ENCODE measurements at regions not wholly inside any gene's neighbourhood (a gene's known extent, or its start where the extent isn't known, plus 50 kb on each side); places are given as distances from the start of the nearest gene placed in this dataset.

DNA sequence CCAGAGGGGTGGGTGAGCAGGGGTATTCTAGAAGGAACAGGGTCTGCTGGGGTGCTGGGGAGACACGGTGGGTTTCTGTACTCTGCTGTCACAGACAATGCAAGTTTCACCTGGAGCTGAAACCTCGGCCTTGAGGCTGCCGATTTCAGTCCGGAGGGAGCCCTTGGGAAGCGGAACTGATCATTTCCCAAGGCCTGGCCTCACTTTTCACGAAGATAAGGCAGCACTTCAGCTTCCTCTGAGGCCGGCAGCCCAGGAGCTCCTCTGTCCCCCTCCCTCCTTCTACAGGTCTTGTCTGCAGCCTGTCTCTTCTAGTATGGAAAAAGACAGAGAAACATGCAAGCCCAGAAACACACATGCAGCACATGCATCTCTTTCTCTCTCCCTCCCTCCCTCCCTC is 242.1 kb downstream of the CDC5L start:
- H3K4me1 ChIP-seq (ENCODE audit: low read depth, poor library complexity, severe bottlenecking): peaks cover 29% of the 10 kb centered on the region
- no peak overlapping the region for H3K4me3 ChIP-seq (IDR thresholded peaks at IDR 0.05; ENCODE audit: insufficient read depth, low read depth, low read length)
- no peaks in the 10 kb centered on the region for H3K36me3 ChIP-seq (ENCODE audit: insufficient read depth)
- no peak overlapping the region for H3K9ac ChIP-seq
- no peak overlapping the region for H2AFZ ChIP-seq (ENCODE audit: low read depth)
- no peak overlapping the region for H3K4me2 ChIP-seq
- H3K79me2 ChIP-seq (ENCODE audit: insufficient read depth, low read depth): no peaks in the 10 kb centered on the region
- H3K27me3 ChIP-seq (ENCODE audit: insufficient read depth, low read depth): no peaks in the 10 kb centered on the region
- no peaks in the 10 kb centered on the region for H4K20me1 ChIP-seq (ENCODE audit: insufficient read depth)
- TF ChIP-seq, protein P1, sequence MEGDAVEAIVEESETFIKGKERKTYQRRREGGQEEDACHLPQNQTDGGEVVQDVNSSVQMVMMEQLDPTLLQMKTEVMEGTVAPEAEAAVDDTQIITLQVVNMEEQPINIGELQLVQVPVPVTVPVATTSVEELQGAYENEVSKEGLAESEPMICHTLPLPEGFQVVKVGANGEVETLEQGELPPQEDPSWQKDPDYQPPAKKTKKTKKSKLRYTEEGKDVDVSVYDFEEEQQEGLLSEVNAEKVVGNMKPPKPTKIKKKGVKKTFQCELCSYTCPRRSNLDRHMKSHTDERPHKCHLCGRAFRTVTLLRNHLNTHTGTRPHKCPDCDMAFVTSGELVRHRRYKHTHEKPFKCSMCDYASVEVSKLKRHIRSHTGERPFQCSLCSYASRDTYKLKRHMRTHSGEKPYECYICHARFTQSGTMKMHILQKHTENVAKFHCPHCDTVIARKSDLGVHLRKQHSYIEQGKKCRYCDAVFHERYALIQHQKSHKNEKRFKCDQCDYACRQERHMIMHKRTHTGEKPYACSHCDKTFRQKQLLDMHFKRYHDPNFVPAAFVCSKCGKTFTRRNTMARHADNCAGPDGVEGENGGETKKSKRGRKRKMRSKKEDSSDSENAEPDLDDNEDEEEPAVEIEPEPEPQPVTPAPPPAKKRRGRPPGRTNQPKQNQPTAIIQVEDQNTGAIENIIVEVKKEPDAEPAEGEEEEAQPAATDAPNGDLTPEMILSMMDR (conservative IDR thresholded peaks at IDR 0.05; ENCODE audit: low read depth, low read length): no peak
- H3K27ac ChIP-seq: no peak overlapping the region

DNA sequence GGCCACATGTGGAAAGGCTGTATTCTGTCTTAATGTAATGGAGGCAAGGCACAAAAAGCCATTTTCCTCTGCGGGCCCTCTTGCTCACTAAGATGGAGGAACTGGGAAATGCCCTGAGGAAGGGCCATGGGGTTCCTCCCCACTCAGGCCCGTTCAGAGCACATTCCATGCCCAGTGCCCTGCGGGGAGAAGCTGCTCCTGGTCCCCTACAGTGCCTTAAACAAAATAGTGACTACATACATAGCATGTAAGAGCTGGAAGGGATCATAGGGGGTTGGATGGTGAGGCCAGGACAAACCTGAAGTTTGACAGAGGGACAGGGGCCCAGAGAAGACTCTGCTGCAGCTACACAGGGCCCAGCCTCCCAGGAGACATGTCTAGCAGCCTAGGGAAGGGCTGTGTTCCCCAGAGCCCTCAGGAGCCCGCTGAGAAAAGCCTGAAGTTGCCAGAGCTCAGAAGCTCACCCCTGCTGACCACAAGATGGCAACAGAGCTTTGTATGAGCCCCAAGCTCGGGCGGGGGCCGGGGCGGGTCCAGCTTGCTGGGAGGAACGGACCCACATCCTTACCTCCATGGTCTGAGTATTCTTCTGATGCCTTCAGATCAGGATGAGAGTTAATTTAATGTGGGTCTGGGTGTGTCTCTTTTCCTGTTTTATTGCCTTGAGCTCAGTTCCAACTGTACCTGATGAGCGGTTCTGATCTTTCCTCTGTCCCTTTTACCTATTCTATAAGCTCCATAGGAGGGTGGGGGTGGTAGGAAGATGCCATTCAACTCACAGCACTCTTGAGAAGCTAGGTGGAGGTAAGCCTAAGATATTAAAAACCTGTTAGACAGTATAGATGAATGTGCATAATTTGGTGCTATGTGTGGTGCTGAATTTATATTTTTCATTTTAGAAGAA is 242.9 kb downstream of the CDC5L start:
- no peak overlapping the region for H3K9ac ChIP-seq
- no peaks in the 10 kb centered on the region for H3K27me3 ChIP-seq (ENCODE audit: insufficient read depth, low read depth)
- H4K20me1 ChIP-seq (ENCODE audit: insufficient read depth): no peaks in the 10 kb centered on the region
- TF ChIP-seq, protein P1 (conservative IDR thresholded peaks at IDR 0.05; ENCODE audit: low read depth, low read length): peak; percentile 77
- no peak overlapping the region for H3K27ac ChIP-seq
- H3K4me3 ChIP-seq (IDR thresholded peaks at IDR 0.05; ENCODE audit: insufficient read depth, low read depth, low read length): no peak overlapping the region
- H3K36me3 ChIP-seq (ENCODE audit: insufficient read depth): no peaks in the 10 kb centered on the region
- H2AFZ ChIP-seq (ENCODE audit: low read depth): peak overlapping the region; percentile 32; the same call in 1 of the 2 replicates
- H3K4me1 ChIP-seq (ENCODE audit: low read depth, poor library complexity, severe bottlenecking): peaks cover 29% of the 10 kb centered on the region
- peak overlapping the region; percentile 53; the same call in 1 of the 2 replicates for H3K4me2 ChIP-seq
- H3K79me2 ChIP-seq (ENCODE audit: insufficient read depth, low read depth): no peaks in the 10 kb centered on the region

DNA sequence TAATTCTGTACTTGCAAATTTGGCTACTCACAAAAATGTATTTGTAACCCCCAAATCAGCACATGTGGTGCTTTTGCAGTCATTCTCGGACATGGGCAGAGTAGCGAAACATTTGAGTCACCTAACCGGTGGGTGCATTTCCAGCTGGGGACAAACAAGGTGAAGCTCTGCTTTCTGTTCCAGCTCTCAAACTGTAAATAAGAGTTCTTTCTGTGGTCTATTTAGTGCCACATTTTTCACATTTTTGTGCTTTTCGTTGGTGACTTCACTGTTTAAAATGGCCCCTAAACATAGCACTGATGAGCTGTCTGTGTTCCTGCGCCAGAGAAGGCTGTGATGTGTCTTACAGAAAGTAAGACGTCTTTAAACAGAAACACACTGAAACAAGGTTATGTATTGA is 244.5 kb downstream of the CDC5L start:
- no peaks in the 10 kb centered on the region for H3K36me3 ChIP-seq (ENCODE audit: insufficient read depth)
- H3K27me3 ChIP-seq (ENCODE audit: insufficient read depth, low read depth): no peaks in the 10 kb centered on the region
- H3K27ac ChIP-seq: peak overlapping the region; percentile 76
- TF ChIP-seq, protein P1 (conservative IDR thresholded peaks at IDR 0.05; ENCODE audit: low read depth, low read length): no peak
- peak overlapping the region; percentile 53 for H3K4me2 ChIP-seq
- H3K79me2 ChIP-seq (ENCODE audit: insufficient read depth, low read depth): no peaks in the 10 kb centered on the region
- H3K9ac ChIP-seq: peak overlapping the region; percentile 42; the same call in 1 of the 2 replicates
- peak overlapping the region; percentile 67; the same call in 1 of the 2 replicates for H2AFZ ChIP-seq (ENCODE audit: low read depth)
- H4K20me1 ChIP-seq (ENCODE audit: insufficient read depth): no peaks in the 10 kb centered on the region
- peaks cover 29% of the 10 kb centered on the region for H3K4me1 ChIP-seq (ENCODE audit: low read depth, poor library complexity, severe bottlenecking)
- no peak overlapping the region for H3K4me3 ChIP-seq (IDR thresholded peaks at IDR 0.05; ENCODE audit: insufficient read depth, low read depth, low read length)

DNA sequence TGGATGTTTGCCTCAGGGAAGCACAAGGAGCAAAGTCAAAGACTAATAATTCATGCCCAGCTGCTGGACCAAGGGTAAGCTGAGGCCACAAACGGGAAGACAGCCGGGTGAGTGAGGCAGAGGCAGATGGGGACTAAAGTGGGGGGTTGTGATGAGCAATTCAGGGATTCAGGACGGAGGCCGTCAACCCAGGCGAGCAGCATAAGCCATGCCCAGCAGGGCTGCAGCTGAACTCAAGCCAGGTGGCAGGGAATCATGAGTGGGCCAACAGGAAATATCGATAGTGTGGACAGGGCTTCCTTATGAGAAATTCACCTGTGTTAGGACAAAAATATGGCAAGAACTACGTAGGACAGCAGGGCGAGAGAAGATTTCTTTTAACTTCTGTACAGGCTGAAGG is 246.8 kb downstream of the CDC5L start:
- TF ChIP-seq, protein P1 (conservative IDR thresholded peaks at IDR 0.05; ENCODE audit: low read depth, low read length): no peak
- H4K20me1 ChIP-seq (ENCODE audit: insufficient read depth): no peaks in the 10 kb centered on the region
- H3K4me1 ChIP-seq (ENCODE audit: low read depth, poor library complexity, severe bottlenecking): peaks cover 29% of the 10 kb centered on the region
- no peak overlapping the region for H3K27ac ChIP-seq
- no peak overlapping the region for H3K9ac ChIP-seq
- H3K4me3 ChIP-seq (IDR thresholded peaks at IDR 0.05; ENCODE audit: insufficient read depth, low read depth, low read length): no peak overlapping the region
- H3K79me2 ChIP-seq (ENCODE audit: insufficient read depth, low read depth): no peaks in the 10 kb centered on the region
- no peak overlapping the region for H3K4me2 ChIP-seq
- H3K27me3 ChIP-seq (ENCODE audit: insufficient read depth, low read depth): no peaks in the 10 kb centered on the region
- no peak overlapping the region for H2AFZ ChIP-seq (ENCODE audit: low read depth)
- no peaks in the 10 kb centered on the region for H3K36me3 ChIP-seq (ENCODE audit: insufficient read depth)

Measured in KMS-11 (cell line).